GM21825 (cell line): ENCODE measurements at regions not wholly inside any gene's neighbourhood (a gene's known extent, or its start where the extent isn't known, plus 50 kb on each side); places are given as distances from the start of the nearest gene placed in this dataset.

ENCODE experiments used
- ATAC-seq: cut with Tn5 transposase; IDR thresholded peaks from one replicate; pipeline ENCODE4 v1.9.1; 2021; ENCODE audit warnings: mild to moderate bottlenecking, moderate library complexity; ENCODE audit not compliant: unreplicated experiment

GRCh38 chr1:208923456-208923855, 660.1 kb upstream of the CAMK1G start:
- no peak for ATAC-seq

GRCh38 chr1:208923946-208924720, 659.4 kb upstream of the CAMK1G start:
- no peak for ATAC-seq

DNA sequence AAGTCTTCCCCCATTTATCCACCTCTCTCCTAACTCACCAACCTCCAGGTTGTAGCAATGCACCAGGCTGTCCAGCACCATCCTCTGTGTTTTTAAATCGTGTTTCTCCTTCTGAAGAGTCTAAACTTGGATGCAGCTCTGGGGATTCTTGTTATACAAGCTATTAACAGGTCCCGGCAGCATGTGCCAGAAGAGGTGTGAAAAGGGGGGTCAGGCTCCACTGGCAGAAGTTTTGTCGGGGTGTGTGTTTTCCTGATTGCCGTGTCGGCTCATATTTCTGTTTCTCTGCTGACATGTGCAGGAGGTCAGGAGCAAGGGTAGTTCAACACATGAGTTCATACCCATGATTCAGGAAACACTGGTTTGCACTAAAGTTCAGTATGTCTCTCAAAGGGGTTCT, 658.6 kb upstream of the CAMK1G start:
- ATAC-seq: no peak

DNA sequence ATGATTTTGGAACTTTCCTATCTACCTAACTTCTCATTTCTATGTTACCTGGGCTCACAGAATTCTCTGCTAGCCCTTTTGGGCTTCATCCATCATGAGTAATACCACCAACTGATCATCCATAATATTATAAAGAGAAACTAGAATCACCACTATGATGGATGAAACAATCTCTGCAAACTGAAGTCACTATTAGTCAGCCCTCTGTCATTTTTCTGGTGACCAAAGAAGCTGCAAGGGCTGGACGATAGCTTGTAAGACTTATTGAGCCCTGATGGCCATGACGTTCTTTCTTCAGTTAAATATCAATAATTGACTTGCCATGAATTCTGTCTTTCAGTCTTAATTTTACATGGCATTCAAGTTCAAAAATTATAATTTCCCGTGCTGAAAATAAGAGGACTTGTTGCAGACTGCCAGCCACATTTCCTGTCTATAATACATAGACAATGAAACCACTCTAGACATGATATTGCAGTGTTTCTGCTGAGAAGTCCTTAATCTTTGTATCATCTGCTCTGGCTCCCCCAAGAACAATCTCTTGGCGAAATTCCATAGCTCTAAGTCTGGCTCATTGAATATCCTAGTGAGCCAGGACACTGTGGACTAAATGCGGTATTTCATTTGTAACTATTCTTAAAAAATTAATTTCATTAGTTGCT, 655.0 kb upstream of the CAMK1G start:
- ATAC-seq: no peak

DNA sequence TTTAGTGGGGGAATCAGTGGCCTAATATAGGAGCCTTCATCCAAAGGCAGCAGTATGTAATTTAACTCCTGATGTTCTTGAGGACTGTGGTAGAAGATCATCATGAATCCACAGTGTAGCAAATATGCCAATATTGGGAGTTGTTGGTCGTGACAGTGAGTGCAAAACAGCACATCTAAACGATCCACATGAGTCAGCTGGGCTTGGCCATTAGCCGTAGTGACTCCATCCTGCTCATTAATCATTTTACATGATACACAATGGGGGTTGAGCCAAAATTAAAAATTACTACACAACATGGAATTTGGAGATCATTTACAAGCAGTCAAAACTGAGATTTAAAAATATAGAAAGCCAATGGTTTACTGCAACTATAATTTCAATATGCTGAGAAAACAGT, 653.9 kb upstream of the CAMK1G start:
- ATAC-seq: no peak

DNA sequence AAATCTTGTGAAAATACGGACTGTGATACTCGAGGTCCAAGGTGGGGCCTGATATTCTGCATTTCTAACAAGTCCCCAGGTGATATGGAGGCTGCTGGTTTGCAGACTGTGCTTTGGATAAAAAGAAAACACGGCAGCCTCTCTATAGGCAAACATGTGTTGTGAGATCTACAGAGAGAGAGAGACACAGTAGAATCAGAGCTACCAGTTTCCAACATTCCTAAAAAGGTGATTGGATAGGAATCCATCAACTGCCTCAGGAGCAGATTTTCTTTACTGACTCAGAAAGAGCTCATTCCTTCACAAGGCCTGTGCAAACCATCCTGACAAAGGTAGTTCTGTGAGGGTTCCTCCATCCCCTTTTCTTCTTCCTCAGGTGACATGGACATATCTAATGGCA, 651.6 kb upstream of the CAMK1G start:
- no peak for ATAC-seq

GRCh38 chr1:208933984-208934525, 649.5 kb upstream of the CAMK1G start:
- ATAC-seq: no peak

GRCh38 chr1:208934933-208935332, 648.6 kb upstream of the CAMK1G start:
- ATAC-seq: no peak

GRCh38 chr1:208935517-208936187, 647.9 kb upstream of the CAMK1G start:
- ATAC-seq: no peak

DNA sequence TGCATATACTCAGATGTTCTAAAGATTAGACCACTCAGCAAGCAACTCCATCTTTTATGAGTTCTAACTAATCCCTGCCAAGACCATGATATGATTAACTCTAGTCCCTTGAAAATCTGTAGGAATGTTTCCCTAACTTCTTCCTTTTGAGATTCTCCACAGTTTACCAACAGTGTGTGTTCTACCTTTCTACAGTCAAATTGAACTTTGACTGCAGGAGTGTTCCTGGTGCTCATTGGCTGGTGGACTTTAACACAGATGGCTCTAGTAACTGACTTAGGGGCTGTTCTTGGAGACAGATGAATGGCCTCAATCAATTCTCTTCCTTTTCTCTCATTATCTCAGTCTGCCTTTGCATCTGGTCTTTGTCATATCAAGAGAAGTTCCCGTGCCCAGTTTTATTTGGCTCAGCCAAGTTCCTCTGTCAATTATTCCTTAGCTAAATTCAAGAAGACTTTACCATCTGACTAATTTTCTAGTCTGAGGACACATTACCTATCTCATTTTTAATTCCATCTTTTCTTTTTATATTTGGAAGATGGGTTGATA, 643.9 kb upstream of the CAMK1G start:
- no peak for ATAC-seq

DNA sequence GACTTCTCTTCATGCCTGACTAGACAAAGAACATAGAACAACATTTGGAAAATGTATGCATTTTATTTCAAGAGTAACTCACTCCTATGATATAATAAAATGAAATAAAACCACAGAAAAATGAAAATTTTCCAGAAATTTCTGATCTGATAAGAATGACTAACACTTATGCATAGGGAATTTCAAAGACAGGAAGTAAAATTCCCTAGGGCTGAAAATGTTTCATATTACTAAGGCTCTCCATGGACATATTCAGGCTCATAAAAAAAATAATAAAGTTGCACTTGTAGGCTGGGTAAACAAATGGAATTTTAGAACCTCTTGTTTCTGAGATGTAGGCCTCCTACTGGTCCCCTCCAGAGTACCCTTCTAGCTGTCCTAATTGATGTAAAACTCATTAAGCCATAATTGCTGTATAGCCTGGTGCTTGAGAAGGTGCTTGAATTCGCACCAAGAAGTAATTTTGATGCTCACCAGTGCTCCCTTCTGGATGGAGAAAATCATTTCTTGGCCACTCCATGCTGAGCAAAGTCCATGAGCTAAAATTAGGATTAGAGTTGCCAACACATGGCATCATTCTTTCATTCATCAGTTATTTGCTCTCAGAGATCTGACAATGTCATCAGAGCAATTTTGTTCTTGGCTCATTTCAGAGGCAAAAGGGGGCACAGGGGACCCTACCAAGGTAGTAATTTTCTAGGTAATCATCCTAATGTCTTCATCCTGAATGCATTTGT, 641.0 kb upstream of the CAMK1G start:
- ATAC-seq: no peak

GRCh38 chr1:208943291-208943690, 640.2 kb upstream of the CAMK1G start:
- ATAC-seq: no peak

DNA sequence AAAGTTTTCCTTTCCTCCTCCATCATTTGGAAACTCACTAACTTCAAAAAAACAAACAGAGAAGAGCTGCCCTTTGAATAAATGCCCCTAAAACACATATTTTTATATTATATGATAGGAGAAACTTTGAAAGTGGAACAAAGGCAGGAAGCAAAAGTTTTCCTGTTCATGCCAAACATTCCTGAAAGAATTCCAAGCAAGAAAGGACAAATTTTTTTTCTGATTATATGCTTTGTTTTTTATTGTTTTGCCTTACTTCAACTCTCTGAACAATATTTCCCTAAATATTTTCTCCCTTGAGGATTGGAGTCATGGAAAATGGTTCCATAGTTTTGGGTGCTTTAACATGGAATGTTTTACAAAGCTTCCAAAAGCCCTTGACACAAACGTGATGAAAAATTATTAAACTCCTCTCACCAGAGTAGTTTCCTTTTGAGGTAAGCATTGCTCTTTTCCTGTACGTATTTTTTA, 638.5 kb upstream of the CAMK1G start:
- ATAC-seq: no peak

- no peak for ATAC-seq
Observed at GRCh38 chr1:208950206-208950605, 633.3 kb upstream of the CAMK1G start.

GRCh38 chr1:208951026-208951525, 632.4 kb upstream of the CAMK1G start:
- no peak for ATAC-seq

DNA sequence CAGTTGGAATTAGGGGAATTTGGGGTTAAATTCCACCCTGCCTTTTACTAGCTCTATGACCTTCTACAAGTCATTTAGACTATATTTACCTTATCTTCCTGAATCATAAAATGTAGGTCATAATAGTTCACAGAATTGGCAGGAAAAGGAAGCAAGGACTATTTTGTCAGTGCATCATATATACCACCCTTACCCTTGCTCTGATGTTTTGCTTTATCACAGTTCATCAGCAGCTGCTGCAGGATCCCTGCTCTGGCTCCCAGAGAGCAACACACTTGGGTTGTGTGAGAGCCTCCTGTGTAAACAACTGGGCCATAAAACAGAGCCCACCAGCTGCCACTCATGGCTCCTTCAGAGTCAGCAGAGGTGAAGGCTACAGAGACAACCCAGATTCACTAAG, 631.6 kb upstream of the CAMK1G start:
- ATAC-seq: no peak

DNA sequence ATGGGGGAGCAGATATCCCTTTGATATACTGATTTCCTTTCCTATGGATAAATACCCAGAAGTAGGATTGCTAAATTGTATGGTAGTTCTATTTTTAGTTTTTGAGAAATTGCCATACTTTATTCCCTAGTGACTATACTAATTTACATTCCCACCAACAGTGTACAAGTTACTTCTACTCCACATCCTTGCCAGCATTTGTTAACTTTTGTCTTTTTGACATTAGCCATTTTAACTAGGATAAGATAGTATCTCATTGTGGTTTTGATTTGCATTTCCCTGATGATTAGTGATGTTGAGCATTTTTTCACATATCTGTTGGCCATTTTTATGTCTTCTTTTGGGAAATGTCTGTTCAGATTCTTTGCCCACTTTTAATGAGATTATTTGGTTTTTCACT, 620.6 kb upstream of the CAMK1G start:
- no peak for ATAC-seq

DNA sequence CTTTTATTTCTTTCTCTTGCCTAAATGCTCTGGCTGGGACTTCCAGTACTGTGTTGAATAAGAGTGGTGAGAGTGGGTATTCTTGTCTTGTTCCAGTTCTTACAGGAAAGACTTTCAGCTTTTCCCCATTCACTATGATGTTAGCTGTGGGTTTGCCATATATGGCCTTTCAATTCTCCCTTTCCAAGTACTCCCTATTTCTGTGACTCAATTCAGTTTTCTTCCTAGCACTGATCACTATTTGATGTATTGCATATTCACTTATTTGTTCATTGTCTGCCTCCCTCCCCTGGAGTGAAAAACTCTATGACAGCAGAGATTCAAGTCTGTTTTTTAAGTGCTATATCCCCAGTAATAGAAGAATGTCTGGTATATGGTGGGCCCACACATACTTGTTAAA, 618.2 kb upstream of the CAMK1G start:
- no peak for ATAC-seq

DNA sequence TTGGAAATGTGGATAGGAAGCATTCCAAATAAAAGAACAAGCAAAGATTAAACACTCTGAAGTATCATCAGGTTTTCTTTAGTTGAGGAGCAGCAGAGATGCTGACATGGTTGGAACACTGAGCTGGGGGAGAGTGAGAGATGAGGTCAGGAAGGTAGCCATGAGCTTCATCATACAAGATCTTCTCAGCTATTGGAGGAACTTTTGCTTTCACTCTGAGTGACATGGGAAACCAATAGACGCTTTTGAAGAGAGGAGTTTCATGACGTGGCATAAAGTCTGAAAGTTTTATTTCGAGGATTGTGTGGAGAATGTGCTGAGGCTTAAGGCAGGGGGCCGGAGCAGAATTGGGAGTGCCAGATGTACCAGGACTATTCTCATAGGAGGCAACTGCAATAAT, 616.2 kb upstream of the CAMK1G start:
- no peak for ATAC-seq

DNA sequence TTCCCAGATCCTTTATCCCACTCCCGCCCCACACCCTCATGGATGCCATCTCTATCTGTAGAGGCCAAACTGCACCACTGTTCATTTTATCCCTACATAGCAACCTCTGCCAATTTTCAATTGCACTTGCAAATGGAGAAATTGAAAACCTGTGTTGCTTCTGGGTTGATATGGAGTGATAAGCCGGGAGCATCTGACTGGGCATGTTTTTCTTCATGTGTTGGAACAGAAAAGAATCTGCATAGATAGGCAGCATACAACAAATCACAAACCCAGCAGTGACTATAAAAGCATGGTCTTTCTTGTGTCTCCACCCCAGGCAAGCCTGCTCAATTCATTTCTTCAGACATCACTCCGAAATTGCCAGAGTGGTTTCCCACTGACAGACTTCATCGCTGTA, 608.8 kb upstream of the CAMK1G start:
- ATAC-seq: no peak

GRCh38 chr1:208975456-208975855, 608.1 kb upstream of the CAMK1G start:
- no peak for ATAC-seq
